ENCODE measurements at regions not wholly inside any gene's neighbourhood (a gene's known extent, or its start where the extent isn't known, plus 50 kb on each side); places are given as distances from the start of the nearest gene placed in this dataset.

DNA sequence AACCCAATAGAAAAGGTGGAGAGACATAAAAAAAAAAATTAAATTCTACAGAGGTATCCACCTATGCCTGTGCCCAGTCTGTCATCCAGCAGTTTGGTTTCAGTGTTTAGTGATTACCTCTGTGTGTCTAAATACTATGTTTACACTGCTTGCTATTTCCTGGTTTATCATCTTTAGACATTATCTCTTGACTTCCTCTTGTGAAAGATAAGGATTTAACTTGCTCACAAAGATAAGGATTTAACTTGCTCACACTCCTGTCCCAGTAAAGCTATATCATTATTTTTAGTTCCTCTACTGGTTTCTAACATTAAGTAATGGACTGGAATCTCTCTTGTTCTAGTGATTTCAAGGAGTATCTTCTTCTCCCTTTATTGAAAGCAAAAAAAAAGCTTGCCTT is 53.9 kb upstream of the ZFR start:
- no peaks in the 10 kb centered on the region for H3K36me3 Mint-ChIP-seq (ENCODE audit: low read depth)
- no peaks in the 10 kb centered on the region for H3K9me3 Mint-ChIP-seq (ENCODE audit: low read depth)
- H3K27ac Mint-ChIP-seq (ENCODE audit: unreplicated experiment), result no peak overlapping the region
- no peak for TF ChIP-seq CTCF (IDR thresholded peaks at IDR 0.05)
- no peak overlapping the region for H3K4me3 Mint-ChIP-seq (ENCODE audit: unreplicated experiment)
- DNase-seq (ENCODE audit: low spot score), result no peak
- H3K4me1 Mint-ChIP-seq (ENCODE audit: low read depth), result peaks cover 7% of the 10 kb centered on the region
- no peaks in the 10 kb centered on the region for H3K27me3 Mint-ChIP-seq (ENCODE audit: low read depth)

DNA sequence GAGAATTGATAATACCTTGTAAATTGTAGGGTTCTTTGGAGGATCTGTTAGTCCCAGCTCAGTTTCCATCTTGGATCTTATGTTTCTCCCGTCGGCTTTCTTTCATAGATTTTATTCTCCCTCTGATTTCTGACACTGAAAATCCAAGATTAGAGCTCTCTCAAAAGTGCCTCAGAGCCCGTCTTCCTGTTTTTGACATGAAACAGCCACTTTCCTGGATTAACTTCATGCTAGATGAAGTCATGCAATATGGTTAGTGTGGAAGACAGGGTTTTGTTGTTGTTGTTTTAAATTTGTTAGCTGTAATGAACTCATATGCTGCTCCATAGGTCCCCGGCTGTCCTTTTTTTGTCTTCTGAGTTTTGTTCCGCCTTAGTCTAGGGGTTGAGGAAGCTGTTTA is 51.6 kb upstream of the ZFR start:
- TF ChIP-seq CTCF (IDR thresholded peaks at IDR 0.05), result no peak
- Mint-ChIP-seq H3K27ac (ENCODE audit: unreplicated experiment) (no peak overlapping the region), H3K9me3 (ENCODE audit: low read depth) (no peaks in the 10 kb centered on the region), H3K4me3 (ENCODE audit: unreplicated experiment) (no peak overlapping the region), H3K36me3 (ENCODE audit: low read depth) (no peaks in the 10 kb centered on the region), H3K27me3 (ENCODE audit: low read depth) (no peaks in the 10 kb centered on the region), H3K4me1 (ENCODE audit: low read depth) (no peaks in the 10 kb centered on the region)
- DNase-seq (ENCODE audit: low spot score), result no peak

- Mint-ChIP-seq H3K27ac (ENCODE audit: unreplicated experiment) (no peak overlapping the region), H3K27me3 (ENCODE audit: low read depth) (no peaks in the 10 kb centered on the region), H3K4me3 (ENCODE audit: unreplicated experiment) (no peak overlapping the region), H3K36me3 (ENCODE audit: low read depth) (no peaks in the 10 kb centered on the region), H3K9me3 (ENCODE audit: low read depth) (no peaks in the 10 kb centered on the region), H3K4me1 (ENCODE audit: low read depth) (peaks cover 5% of the 10 kb centered on the region)
- DNase-seq (ENCODE audit: low spot score), result no peak
- no peak for TF ChIP-seq CTCF (IDR thresholded peaks at IDR 0.05)
Measured at GRCh38 chr5:32494827-32495226, 50.3 kb upstream of the ZFR start.

All from chondrocyte (in vitro differentiated cells).